ENCODE measurements at regions not wholly inside any gene's neighbourhood (a gene's known extent, or its start where the extent isn't known, plus 50 kb on each side); places are given as distances from the start of the nearest gene placed in this dataset.

DNA sequence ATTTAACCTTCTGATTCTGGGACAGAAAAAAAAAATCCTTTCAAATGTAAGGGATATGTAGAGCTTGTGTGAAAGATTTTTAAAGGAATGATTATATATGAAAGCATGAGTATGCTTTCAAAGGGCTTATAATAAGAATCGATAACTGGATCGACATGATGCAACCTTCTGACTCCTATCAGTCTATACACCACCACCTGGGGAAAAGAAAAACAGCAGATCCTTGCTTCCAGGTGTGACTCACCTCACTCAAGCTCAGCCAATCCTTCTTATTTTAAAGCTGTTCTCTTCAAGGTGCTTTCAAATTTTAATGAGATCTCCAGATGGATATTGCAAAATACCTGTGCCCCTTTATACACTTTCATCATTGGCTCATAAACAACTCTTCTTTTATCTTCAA lies 102.1 kb upstream of the EDNRA start:
- TF ChIP-seq, protein P1, sequence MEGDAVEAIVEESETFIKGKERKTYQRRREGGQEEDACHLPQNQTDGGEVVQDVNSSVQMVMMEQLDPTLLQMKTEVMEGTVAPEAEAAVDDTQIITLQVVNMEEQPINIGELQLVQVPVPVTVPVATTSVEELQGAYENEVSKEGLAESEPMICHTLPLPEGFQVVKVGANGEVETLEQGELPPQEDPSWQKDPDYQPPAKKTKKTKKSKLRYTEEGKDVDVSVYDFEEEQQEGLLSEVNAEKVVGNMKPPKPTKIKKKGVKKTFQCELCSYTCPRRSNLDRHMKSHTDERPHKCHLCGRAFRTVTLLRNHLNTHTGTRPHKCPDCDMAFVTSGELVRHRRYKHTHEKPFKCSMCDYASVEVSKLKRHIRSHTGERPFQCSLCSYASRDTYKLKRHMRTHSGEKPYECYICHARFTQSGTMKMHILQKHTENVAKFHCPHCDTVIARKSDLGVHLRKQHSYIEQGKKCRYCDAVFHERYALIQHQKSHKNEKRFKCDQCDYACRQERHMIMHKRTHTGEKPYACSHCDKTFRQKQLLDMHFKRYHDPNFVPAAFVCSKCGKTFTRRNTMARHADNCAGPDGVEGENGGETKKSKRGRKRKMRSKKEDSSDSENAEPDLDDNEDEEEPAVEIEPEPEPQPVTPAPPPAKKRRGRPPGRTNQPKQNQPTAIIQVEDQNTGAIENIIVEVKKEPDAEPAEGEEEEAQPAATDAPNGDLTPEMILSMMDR (IDR thresholded peaks at IDR 0.05), result peak in 4 of 6 experiments; percentile 10 to 68 (median 64)
- TF ChIP-seq POLR2A (IDR thresholded peaks at IDR 0.05), result no peak

Data from Peyer's patch (tissue), 4 donors.